NCI-H226 (cell line): ENCODE measurements at regions not wholly inside any gene's neighbourhood (a gene's known extent, or its start where the extent isn't known, plus 50 kb on each side); places are given as distances from the start of the nearest gene placed in this dataset.
"Not testable (repeated sequence)": the region's sequence is repeated elsewhere in the genome, so short reads cannot be mapped to it uniquely, and the experiment has no call there.

ENCODE experiments used
- DNase-seq: peaks from one replicate; pipeline ENCODE4 v3.0.0-alpha.2; 2015

DNA sequence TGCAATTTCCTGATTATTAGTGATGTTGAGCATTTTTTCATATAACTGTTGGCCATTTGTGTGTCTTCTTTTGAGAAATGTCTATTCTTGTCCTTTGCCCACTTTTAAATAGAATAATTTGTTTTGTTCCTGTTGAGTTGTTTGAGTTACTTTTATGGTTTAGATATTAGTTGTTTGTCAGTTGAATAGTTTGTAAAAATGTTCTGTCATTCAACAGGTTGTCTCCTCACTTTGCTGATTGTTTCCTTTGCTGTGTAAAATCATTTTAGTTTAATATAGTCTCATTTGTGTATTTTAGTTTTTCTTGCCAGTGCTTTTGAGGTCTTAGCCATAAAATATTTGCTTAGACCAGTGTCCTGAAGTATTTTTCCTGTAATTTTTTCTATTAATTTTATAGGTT, 181.8 kb upstream of the GLRA2 start:
- DNase-seq, result no peak

DNA sequence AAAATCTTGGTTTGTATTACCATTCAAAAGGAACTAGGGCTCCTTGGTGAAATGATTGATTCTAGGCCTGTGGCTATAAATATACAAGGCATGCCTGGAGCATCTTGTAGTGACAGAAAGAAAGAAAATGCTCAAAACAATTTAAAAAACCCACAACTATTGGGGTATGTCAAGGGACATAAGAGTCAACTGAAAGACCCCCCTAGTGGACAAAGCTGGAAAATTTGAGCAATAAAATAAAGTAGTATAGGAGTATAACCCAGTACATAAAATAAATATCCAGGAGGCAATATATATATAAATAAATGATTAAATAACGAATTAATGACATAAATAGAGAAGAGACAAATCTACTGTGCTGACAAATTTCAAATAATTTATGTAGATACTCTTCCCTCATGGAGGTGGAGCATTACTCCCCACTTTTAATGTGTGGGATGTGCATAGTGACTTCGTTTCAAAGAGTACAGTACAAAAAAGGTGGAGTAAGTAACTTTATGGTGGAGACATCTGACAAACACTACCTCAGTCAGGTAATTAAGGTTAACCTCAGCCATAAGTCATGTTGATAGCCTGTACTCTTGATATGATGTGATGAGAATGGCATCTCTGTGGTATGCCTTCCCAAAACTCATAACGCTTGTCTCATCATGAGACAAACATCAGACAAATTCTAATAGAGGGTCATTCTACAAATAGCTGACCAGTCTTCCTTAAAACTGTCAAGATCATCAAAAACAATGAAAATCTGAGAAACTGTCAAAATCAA, 185.0 kb upstream of the GLRA2 start:
- peak; percentile 5 for DNase-seq

DNA sequence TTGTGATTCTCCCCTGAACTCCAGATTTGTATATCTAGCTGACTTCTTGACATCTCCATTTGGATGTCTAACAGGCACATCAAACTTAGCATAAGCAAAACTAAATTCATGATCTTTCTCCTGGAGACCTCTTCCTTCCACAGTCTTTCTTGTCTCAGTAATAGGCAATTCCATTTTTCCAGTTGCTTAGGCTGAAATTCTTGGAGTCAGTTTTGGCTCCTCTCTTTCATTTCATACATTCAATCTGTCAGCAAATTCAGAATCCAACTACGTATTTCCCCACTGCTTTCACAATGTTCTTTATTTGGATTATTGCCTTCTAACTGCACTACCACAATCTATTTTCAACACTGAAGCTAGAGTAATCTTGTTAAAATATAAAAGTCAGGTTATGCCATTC, 219.9 kb upstream of the GLRA2 start:
- DNase-seq, result no peak

DNA sequence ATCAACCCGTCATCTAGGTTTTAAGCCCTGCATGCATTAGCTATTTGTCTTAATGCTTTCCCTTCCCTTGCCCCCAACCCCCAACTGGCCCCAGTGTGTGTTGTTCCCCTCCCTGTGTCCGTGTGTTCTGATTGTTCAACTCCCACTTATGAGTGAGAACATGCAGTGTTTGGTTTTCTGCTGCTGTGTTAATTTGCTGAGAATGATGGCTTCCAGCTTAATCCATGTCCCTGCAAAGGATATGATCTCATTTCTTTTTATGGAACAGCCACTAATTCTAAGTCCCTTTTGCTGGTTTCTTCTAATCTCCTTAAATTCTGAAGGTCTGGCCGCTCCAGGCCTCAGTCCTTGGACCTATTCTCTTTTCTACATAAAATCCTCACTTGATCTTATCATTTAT, 220.4 kb upstream of the GLRA2 start:
- DNase-seq, result not testable (repeated sequence)

DNA sequence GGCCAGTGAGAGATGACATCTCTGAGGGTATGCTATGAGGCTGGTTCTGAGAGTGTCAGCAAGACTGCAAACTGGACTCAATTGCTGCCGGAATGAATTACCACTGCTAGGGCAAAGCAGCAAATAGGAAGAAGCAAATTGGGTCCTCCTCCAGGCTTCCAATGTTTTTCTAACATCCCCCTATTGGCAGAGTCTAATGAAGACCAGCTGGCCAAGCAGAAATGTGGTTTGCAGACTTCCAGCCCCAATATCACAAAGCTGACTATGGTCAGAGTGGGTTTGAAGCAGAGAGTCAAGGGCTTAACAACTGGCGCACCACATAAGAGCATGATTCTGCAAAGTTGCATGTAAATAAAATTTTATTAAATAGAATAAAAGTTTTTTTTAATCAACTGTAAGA, 225.4 kb upstream of the GLRA2 start:
- DNase-seq, result no peak

DNA sequence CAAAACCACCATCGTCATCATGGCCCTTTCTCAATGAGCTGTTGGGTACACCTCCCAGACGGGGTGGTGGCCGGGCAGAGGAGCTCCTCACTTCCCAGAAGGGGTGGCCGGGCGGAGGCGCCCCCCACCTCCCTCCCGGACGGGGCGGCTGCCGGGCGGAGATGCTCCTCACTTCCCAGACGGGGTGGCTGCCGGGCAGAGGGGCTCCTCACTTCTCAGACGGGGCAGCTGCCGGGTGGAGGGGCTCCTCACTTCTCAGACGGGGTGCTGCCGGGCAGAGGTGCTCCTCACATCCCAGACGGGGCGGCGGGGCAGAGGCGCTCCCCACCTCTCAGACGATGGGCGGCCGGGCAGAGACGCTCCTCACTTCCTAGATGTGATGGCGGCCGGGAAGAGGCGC, 226.8 kb upstream of the GLRA2 start:
- not testable (repeated sequence) for DNase-seq

DNA sequence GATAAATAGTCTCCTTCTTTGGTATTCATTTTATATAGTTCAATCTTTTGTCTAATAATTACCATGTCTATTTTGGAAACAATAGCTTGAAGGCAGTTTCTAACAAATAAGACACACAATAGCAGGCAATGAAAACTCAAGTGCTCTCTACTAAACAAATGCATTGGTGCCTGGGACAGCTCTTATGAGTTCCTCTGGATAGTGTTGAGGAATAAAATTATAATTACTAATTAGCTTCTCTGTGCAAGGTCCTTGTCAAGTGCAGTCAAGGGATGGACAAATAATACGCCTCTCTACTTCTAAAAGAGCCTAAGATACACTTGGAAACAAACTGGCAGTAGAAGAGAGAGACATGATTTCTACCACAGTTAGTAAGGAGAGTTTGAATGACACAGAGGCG, 229.0 kb upstream of the GLRA2 start:
- DNase-seq, result no peak

DNA sequence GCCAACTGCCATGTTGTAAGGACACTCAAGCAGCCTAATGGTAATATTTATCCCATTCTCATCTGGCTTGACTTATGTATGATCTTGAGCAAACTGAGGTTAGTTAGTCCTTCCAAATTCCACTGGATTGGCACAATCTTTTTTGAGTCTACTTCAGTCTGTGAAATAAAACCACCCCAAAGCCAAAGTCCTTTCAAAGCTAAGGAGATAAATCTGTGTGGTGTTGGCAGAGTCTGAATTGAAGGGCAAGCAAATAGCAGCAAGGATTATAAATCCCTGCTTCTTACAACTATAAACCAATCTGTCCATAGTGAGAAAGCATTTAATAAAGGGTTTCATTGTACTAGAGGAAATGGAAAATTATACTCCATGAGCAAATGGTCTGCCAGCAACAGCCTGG, 233.9 kb upstream of the GLRA2 start:
- DNase-seq, result no peak

DNA sequence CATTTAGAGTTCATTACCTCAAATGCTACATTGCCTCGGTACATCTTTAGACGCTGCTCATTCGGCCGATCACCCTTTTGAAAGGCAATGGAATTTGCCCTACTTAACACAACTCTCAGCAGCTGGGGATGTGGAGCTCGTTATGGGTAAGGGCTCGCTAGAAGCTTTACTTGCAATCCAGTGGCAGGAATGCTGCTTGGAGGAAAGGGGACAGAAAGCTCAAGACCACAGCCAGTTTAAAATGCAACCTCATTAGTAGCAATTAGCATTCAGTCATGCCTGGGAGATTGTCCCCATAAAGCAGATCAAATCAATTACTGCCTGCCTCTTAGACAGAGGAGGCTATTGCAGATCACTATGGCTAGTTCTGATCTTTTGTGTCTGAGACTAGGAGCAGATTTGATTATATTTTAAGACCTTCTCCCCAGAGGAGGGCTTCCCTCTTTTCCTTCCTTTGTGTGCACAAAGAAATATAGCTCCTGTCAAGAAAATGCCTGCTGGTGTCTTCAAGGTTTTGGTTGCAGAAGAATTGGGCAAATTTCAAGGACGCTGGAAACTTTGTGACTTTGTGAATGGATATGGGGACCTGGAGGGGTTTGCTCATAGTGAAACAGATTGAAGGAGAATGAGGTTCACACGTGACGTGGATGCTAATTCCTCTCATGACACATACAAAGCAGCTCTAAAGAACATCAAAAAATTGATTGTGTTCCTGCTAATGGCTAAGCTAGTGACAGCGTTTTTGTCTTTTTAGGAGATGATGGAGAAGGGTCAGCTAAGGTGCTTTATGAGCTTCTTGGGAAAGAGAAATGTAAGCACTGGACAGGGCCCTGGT, 237.5 kb upstream of the GLRA2 start:
- no peak for DNase-seq

DNA sequence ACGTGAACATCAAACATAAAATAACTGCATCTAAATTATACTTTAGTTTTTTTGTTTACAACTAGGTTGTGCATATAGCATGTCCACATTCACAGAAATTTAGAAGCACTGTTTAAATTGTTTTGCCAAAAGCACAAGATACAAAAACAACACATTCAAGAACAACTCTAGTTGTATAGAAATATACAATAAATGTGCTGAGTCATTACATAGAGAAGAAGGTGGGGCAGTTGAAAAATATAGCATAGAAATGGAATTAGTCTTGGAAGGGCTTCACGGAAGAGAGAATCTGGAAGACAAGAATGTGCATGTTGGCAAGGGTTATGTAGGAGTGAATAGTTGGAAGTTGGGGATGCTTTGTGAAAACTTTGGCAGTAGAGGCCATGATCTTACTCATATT, 239.0 kb upstream of the GLRA2 start:
- DNase-seq, result no peak

DNA sequence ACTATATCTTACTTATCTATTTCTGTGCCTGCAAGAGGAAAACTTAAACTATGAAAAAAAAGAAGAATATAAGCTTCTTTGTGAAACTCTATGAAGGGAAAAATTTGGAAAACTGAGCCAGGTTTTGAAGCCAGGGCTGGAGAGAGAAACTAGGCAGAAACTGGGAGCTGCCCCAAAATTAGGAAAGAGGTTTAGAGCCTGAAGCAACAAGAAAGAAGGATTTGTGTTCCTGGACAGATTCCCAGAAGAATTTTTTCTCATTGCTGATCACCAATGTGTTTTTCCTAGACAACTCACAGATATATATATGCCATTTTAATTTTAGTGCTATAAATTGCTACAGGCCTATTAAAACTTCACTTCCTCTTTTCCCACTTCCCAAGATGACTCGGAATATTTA, 245.0 kb upstream of the GEMIN8 start:
- DNase-seq, result no peak

DNA sequence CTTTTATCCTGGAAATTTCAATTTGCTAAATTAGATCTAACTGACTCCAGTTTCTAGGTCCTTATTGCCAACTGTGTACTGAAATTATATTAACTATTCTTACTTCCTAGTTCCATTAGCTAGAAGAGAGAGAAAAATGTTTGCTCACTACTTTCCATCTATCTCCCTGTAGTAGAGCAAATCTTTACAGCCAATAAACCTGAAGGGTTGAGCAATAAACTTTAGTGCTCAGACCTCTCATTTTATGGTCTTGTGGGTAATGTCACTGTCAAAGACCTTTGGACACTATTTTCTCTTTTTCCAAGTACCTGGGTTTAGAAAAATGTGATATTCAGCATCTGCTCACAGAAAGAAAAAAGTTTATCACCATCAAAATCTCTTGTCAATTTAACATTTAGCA, 237.5 kb upstream of the GEMIN8 start:
- no peak for DNase-seq

DNA sequence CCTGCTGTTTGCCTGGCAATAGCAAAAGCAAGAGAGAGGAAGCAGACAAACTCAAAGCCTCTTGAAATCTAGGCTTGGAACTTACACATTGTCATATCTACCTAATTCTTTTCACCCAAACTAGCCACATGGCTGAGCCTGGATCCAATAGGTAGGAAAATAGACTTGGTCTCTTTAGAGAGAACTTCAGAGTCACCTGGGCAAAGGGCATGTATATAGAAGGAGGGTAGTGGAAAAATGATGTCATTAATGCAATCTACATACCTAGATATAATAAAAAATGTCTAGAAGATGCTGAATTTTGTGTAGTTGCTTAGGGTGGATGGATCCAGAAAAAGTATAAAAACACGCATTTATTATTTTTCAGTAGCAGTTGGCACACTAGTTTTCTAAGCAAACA, 237.0 kb upstream of the GEMIN8 start:
- no peak for DNase-seq

DNA sequence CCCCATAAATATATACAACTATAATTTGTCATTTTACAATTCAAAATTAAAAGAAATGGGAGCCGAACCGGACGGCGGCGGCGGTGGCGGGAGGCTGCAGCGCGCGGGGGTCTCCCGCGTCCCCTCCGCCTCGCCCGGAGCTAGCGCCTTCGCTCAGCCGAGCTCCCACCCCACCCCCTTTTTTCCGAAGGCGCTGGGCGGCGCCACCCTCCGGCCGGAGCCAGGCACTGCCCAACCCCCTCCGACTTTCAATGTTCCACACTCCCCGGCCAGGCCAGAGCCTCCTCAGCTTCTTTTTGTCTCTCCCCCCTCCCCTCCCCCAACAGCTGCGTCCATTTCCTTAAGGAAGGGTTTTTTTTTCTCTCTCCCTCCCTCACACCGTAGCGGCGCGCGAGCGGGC, 214.1 kb upstream of the GEMIN8 start:
- DNase-seq, result no peak

DNA sequence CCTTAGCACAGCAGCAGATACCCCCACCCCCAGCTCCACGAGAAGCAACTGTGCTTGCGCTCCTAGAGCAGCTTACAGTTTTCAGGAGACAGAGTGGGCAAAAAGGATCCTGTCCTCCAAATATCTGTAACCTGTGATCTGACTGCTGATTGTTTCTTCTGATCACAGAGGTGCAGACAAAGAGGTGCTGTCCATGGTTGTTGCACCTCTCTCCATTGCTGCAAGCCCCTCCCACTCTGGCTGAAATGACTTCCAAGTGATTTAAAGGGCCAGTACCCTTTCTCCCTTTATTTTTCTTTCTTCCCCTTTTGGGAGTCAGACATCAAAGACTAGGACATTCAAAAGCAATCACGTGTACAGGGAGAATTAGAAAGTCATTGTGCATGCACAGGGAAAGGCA, 205.3 kb upstream of the GEMIN8 start:
- no peak for DNase-seq

DNA sequence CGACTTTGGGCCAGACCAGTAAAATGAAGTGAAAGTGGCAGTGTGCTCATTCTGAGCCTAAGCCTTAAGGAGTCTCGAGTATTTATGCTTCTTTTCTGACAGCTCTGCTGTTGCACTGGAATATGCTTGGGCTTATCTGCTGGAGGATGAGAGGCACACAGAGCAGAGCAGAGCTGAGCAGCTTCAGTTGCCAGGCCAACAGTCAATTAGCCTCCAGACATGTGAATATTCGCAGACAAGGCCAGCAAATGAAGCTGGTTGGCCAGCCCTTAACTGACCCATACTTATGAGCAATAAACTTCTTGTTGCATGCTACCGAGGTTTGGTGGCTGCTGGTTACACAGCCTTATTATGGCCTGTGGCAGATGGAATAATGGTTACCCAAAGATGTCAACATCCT, 203.0 kb upstream of the GEMIN8 start:
- DNase-seq, result no peak

DNA sequence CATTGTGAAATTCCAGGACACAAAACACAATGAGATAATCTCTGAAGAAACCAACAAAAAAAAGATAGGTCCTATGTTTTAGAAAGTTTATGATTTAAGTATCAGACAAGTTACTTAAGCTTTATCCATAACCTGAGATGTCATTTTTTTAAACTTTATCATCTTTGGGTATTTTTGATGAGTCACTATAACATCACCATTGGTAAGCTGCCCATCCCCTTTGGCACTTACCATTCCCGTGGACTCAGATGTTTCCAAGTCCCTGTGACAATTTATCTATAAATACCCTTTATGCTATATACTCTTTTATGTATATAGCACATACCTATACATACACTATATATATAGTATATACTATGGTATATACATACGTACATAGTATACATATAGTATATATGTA, 198.9 kb upstream of the GEMIN8 start:
- DNase-seq, result no peak

DNA sequence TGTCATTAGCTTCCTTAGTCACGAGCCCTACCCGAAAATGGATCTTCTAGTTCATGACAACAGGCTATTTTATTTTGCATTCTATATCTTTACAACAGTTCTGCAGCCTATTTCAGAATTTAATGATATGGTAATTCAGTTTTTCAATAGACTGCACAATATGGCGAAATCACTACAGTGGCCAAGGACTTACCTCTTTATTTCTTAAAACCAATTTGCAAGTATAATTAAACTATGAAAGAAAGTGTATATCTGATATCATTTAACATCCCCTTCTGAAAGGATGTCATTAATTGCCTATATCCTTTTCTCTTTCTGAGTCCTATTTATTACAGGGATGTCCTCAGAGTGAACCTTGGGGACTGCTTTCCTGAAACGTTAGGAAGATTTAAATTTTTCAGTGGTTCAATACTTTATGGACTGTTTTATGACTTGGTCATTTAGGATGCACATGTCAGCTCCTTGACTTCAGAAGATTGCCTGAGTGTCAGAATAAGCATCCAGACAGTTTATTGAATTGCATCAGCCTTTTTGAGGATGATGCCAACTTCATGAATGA, 190.8 kb upstream of the GEMIN8 start:
- DNase-seq, result no peak

DNA sequence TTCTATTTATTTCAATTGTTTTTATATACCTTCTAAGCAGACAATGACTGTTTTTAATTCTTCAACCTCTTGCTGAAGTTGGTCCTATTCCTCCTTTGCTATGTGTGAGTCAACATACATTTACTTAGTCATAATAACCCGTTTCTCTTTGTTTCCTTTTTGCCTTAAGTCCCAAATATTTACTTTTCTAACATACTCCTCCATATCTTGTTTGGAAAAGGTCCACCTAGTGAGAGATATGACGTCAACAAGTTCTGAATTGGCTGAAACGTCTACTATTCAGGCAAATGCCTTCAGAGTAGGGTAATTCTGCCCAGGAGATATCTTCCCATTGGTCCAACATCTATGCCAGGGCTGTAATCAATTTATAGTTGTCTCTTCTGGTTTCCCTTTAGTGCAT, 179.3 kb upstream of the GEMIN8 start:
- no peak for DNase-seq

DNA sequence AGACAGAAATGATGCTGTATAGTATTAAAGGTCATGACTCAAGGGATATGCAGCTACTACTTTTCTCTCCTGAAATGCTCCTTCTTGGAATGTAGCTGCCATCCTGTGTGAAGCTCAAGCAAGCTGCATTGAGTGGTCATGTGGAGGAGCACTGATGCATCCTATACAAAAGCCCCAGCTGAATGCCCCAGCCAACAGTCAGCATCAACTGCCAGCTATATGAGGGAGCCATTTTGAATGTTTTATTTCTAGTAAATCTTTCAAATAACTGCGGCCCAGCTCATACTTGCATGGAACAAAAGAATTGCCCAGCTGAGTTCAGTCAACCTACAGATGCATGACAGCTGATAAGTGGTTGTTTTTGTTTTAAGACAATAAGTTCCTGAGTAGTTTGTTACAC, 165.0 kb upstream of the GEMIN8 start:
- no peak for DNase-seq

DNA sequence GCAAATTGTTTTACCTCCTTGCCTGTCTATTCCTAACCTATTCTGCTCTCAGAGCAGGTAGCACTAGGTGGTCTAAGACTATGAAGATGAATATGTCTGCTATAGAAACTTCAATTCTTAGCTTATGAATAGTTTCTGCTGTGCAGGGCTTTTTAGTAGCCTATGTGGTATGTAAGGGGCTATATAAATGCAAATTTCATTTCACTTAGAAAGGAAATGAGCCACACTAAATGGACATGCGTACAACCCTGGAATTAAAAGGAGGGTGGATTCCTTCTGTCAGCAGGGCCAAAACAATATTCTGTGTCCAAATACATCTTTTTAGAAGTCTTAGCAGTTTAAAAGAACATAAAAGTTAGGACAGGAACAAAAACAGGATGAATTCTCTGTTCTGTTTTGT, 163.9 kb upstream of the GEMIN8 start:
- DNase-seq, result no peak

DNA sequence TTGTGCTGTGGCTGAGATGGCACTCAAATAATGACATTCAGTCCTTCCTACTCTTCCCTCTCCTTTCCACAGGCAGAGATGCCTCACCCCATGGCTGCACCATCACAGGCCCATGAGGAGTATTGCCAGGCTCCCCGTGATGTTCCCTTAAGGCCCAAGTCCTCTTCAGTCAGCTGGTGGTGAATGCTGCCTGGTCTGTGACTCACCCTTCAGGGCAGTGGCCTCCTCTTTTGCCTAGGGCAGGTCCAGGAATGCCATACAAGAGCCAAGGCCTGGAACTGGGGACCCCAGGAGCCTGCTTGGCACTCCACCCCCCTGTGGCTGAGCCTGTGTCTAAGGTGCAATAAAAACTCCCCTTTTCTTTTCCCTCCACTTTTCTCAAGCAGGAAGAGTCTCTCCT, 144.2 kb upstream of the GEMIN8 start:
- DNase-seq, result no peak

DNA sequence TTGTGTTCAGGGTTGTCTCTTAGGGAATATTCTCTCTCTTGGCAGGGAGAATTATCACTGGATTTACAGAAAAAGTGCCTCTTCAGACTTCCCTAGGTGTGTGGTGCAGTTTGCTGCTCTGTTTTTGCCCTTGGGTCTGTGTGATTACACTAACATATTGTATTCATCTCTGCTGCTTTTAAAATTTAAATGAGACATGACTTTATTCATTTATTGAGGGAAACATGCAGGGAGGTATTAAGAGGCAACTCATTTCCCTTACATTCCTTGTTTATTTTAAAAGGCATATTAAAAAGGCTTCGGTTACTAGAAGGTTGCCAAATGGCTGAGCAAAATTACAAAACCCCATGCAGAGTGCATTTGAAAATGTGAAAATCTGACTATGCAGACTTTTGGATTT, 135.1 kb upstream of the GEMIN8 start:
- DNase-seq, result no peak

DNA sequence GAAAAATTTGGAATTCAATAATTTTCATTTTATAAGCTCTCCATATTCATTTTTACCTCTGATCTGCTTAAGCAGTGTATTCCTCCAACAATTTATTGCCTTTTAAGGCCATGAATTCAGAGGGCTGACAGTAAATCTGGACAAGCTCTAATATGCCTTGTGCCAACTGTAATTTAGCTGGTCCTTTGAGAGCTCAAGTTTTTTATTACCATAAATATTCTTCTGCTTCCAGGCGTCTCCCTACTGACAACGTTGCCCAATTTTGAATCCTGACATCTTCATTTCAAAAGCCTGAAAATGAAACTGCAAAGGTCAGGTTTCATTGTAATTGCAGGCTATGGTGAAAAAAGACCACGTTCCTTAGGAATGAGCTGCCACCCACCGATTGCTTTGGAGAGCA, 95.8 kb upstream of the GEMIN8 start:
- DNase-seq, result no peak
